Stromal cell of bone marrow (primary cell): ENCODE measurements at regions not wholly inside any gene's neighbourhood (a gene's known extent, or its start where the extent isn't known, plus 50 kb on each side); places are given as distances from the start of the nearest gene placed in this dataset.

Source experiments
- DNase-seq: peaks from one replicate; pipeline ENCODE4 v3.0.0-alpha.2; 2012; ENCODE audit warnings: low read depth

DNA sequence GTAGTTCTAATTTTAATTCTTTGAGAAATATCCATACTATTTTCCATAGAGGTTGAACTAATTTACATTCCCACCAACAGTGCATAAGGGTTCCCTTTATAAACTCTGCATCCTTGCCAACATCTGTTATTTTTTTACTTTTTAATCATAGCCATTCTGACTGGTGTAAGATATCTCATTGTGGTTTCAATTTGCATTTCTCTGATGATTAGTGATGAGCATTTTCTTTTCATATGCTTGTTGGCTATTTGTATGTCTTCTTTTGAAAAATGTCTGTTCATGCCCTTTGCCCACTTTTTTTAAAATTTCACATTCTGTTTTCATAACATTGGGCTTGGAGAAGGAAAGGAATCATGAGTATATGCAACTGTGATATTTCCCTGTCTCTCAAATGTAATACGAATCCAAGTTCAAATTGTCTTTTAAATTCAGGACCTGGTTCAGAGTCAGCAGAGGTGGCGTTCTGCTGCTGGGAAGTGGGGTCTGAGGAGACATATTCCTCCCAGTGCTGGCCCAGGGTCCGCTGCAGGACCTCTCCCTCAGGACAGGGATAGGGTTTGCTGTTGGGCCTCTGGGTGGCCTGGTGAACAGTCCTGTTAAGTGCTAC lies 81.2 kb upstream of the ETV6 start:
- no peak for DNase-seq

- no peak for DNase-seq
These were observed 80.6 kb upstream of the ETV6 start for GRCh38 chr12:11568762-11569478.

DNA sequence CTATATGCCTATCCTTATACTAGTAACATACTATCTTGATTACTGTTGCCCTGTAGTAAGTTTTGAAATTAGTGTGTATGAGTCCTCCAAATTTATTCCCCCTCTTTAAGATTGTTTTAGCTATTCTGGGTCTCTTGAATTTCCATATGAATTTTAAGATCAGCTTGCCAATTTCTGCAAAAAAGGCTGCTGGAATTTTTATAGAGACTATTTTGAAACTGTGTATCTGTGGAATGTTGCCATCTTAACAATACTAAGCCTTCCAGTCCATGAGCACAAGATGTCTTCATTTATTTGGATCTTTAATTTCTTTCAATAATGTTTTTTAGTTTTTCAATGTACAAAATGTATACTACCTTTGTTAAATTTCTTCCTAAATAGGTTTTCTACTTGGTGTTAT lies 79.8 kb upstream of the ETV6 start:
- DNase-seq: no peak

- no peak for DNase-seq
These were observed 75.6 kb upstream of the ETV6 start for GRCh38 chr12:11573880-11574279.

- DNase-seq: no peak
These were observed 73.4 kb upstream of the ETV6 start for GRCh38 chr12:11576104-11576503.

DNA sequence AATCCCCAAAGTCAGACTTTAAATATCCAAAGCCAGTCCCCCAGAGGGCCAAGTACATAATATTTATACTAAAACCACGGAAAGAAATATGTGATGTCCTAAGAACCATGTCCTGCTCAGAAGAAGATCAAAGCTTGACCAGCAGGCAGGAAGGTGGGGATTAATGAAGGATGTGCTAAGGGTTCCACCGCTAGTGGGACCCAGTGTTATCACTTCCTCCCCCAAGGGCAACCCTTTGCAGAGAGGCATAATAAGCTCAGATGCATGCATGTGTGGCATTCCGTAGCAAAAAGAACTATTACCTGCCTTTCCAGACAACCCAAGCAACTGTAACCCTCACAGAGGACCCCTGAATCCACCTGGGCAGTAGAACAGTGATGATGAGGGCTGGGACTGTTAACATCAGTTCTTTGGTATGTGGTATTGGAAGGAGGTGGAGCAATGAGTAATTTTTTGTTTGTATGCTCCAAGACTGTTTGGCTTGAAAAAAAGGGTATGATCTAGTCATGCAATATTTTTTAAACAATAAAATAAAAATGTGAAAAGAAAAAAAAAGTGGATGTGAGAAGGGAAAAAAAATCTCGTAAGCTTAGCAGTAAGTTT lies 71.7 kb upstream of the ETV6 start:
- no peak for DNase-seq

- DNase-seq: no peak
These were observed 70.9 kb upstream of the ETV6 start for GRCh38 chr12:11578461-11578993.

- peak; percentile 85 for DNase-seq
These were observed 69.2 kb upstream of the ETV6 start for GRCh38 chr12:11580125-11580751.

- peak; percentile 47 for DNase-seq
These were observed 68.2 kb upstream of the ETV6 start for GRCh38 chr12:11581179-11581755.

DNA sequence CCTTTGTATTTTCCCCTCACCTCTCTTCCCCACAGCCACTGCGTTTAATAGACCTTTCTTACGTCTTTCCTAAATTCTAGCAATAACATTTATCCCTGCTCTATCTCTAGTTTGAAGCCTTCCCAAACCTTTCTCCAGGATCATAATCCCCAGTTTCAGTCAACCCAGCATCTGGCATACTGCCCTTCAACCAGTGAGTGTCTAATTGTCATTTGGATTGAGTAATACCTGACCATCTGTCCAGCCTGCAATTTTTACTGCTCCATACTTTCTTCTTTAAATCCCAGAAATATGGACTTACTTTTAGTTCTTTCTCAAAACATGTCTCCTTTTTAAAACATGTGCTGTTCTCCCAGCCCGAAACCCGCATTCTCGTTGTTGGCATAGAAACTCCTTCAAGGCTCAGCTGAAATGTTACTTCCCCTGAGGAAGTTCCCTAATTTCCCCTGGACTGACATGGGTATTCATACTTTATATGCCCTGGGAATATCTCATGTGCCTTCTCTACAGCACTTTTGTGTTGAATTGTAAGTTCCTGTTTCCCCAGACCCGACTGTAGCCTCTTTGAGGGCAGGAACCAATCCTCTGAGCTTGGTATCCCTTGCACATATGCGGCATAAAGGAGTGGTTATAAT lies 65.1 kb upstream of the ETV6 start:
- DNase-seq: no peak

DNA sequence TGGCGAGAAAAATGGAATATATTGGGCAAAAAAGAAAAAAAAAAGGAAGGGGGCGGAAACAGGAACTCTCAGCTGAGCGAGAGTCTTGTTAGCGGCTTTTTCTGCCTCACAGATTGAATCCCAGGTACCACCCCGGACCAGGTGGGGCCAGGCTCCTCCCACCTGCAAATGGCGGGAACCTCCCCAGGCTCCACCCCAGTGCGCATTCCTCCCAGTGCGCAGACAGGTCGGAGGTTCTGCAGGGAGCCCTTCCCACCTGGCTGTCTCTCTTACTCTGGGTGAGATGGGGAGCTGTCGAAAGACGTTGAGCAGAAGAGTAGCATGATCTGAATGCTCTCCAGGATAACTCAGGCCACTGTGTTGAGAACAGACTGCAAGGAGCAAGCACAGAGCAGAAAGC lies 57.0 kb upstream of the ETV6 start:
- no peak for DNase-seq

DNA sequence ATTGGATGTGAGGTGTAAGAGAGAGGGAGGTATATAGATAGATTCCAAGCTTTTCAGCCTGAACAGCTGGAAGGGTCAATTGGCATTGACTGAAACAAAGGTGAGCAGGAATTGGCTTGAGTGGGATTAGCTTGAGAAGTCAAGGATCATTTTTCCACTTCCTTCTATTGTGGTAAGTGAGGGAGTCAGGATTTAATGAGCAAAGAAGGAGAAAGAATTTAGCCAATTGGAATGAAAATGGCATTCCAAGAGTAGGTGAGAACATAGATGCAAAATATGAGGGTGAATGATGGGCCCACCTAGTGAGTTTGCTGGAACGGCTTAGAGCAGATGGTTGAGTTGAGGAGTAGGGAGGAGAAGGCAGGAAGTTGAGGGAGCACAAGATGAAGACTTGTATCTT lies 56.5 kb upstream of the ETV6 start:
- no peak for DNase-seq

DNA sequence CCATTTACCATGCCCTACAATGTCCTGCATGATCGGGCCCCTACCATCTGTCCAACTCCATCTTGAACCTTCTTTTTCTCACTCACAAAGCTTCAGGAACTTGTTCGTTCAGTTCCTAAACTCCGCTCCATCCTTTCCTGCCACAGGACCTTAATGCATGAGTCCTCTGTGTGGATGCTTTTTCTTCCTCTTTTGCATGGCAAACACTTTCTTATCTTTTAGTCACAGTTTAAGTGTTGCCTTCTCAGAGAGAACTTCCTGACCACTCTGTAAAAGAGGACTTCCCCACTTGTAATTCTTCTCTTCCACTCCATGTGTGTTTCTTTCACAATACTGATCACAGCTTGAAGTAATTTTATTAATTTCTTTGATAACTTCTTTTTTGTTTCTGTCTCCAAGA lies 54.4 kb upstream of the ETV6 start:
- DNase-seq: no peak

DNA sequence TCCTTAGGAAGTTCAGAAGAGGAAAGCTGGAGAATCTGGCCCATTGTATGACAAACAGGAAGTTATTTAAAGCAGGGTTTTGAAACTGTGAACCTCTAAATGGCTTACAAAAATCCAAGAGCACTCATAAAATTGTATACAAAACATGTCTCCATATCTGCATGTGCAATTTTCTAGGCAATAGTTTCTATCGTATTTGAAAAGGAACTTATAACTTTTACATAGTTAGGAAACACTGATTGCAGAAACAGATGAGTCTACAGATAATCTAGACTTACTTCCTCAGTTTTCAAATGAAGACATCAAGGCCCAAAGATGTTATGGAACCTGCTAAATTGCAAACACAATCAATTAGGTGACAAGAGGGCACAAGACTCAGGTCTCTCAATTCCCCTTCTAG lies 53.3 kb upstream of the ETV6 start:
- no peak for DNase-seq

GRCh38 chr12:11598900-11599299 lies 50.6 kb upstream of the ETV6 start:
- no peak for DNase-seq
